Astrocyte (in vitro differentiated cells and primary cell): ENCODE measurements at regions not wholly inside any gene's neighbourhood (a gene's known extent, or its start where the extent isn't known, plus 50 kb on each side); places are given as distances from the start of the nearest gene placed in this dataset.

Experiments
- CTCF ChIP-seq: IDR thresholded peaks from 2 replicates; pipeline ENCODE4 v1.5.1; 2011; ENCODE audit warnings: low read depth, mild to moderate bottlenecking, inconsistent platforms, low read length, moderate library complexity; ENCODE audit not compliant: insufficient read depth
- EZH2 ChIP-seq: IDR thresholded peaks from 2 replicates; pipeline ENCODE4 v1.6.1; 2012; ENCODE audit warnings: mild to moderate bottlenecking, low read length, inconsistent platforms; ENCODE audit not compliant: insufficient read depth

- TF ChIP-seq CTCF (no peak), EZH2 (no peak)
Measured at GRCh38 chr12:94815450-94815849, 165.1 kb upstream of the TMCC3 start.
